ENCODE measurements at regions not wholly inside any gene's neighbourhood (a gene's known extent, or its start where the extent isn't known, plus 50 kb on each side); places are given as distances from the start of the nearest gene placed in this dataset.

- no peaks in the 10 kb centered on the region for H3K4me1 ChIP-seq
- intact Hi-C loops (cut with DNase I), result no loop called here
- H3K27me3 ChIP-seq (ENCODE audit: low read depth), result no peaks in the 10 kb centered on the region
- no peaks in the 10 kb centered on the region for H3K9me3 ChIP-seq
- no peaks in the 10 kb centered on the region for H3K36me3 ChIP-seq
- DNase-seq, result no peak
- no peak for ATAC-seq
- H3K27ac ChIP-seq, result no peak overlapping the region
- TF ChIP-seq, protein P1, sequence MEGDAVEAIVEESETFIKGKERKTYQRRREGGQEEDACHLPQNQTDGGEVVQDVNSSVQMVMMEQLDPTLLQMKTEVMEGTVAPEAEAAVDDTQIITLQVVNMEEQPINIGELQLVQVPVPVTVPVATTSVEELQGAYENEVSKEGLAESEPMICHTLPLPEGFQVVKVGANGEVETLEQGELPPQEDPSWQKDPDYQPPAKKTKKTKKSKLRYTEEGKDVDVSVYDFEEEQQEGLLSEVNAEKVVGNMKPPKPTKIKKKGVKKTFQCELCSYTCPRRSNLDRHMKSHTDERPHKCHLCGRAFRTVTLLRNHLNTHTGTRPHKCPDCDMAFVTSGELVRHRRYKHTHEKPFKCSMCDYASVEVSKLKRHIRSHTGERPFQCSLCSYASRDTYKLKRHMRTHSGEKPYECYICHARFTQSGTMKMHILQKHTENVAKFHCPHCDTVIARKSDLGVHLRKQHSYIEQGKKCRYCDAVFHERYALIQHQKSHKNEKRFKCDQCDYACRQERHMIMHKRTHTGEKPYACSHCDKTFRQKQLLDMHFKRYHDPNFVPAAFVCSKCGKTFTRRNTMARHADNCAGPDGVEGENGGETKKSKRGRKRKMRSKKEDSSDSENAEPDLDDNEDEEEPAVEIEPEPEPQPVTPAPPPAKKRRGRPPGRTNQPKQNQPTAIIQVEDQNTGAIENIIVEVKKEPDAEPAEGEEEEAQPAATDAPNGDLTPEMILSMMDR (IDR thresholded peaks at IDR 0.05), result no peak
- H3K4me3 ChIP-seq, result no peak overlapping the region
These were observed 377.2 kb upstream of the LRATD1 start for GRCh38 chr2:14255135-14255820.

DNA sequence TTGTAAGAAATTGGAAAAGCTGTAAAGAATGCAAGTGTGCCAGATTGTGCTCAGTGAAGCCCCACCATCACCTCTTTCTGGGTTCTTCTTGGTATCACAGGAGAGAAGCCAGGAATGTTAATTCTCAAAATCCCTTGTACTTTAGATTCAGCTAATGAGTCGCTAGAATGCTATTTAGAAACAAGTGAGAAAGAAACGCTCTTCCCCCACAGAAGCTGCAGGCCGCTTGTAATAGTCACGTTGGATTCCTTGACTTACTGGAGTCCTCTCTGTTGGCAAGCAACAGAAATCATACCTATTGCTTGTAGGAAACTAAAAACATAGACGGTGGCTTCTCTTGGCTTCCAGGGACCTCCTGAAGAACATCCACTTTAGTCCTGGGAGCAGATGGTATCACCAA is 375.6 kb upstream of the LRATD1 start:
- DNase-seq, result no peak
- Histone ChIP-seq H3K9me3 (no peaks in the 10 kb centered on the region), H3K4me3 (no peak overlapping the region), H3K27ac (no peak overlapping the region), H3K27me3 (ENCODE audit: low read depth) (no peaks in the 10 kb centered on the region), H3K4me1 (no peaks in the 10 kb centered on the region), H3K36me3 (no peaks in the 10 kb centered on the region)
- TF ChIP-seq, protein P1 (IDR thresholded peaks at IDR 0.05), result no peak
- intact Hi-C loops (cut with DNase I), result no loop called here
- no peak for ATAC-seq

DNA sequence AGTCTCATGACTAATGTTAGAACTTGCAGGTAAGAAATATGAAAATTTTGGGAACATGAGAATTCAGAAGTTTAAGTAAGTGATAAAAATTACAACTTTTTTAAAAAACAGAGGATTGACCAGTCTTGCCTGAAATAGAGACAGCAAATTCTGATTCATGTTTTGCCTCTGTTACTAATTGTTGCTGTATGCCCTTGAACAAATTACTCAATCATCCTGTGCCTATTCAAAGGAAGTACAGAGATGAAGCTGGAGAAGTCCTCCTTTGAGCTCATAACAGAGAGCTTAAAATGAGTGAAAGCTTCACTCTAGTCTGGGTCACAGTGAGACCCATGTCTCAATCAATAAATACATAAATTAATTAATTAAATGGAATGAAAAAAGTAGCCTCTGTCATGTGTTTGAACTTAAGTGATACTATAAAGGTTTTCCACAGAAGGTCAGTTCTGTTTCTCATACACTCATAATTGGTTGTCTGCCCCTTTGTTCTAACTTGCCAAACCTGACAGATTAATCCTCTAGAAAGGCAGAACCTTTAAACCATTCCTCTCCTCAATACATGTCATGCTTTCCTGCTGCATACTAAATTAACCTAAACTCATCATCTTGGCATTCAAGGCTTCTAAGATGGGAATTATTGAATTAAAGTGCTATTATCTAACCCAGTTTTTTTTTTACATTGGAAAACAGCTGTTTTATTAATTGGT is 374.6 kb upstream of the LRATD1 start:
- intact Hi-C loops (cut with DNase I), result no loop called here
- Histone ChIP-seq H3K27me3 (ENCODE audit: low read depth) (no peaks in the 10 kb centered on the region), H3K27ac (no peak overlapping the region), H3K36me3 (no peaks in the 10 kb centered on the region), H3K4me1 (no peaks in the 10 kb centered on the region), H3K4me3 (no peak overlapping the region), H3K9me3 (no peaks in the 10 kb centered on the region)
- TF ChIP-seq, protein P1 (IDR thresholded peaks at IDR 0.05), result no peak
- DNase-seq (no peak), ATAC-seq (no peak)

DNA sequence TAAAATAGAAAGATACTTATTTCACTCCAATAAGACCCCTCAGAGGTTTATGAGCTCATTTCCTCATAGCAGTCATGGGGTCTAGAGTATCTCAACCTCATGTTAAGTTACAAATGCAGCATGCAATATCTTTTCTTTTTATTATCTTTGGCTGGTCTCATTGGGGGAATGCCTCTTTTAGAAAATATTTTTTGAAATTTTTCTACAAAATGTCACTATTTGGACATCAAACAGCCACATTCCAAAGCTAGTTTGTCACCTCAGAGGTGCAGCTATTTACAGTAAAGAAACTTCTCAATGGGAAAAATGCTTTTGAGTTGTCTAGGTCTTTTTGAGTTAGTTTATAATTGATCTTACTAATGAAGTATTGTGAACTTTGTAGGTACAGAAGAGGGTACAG is 370.7 kb upstream of the LRATD1 start:
- intact Hi-C loops (cut with DNase I), result no loop called here

DNA sequence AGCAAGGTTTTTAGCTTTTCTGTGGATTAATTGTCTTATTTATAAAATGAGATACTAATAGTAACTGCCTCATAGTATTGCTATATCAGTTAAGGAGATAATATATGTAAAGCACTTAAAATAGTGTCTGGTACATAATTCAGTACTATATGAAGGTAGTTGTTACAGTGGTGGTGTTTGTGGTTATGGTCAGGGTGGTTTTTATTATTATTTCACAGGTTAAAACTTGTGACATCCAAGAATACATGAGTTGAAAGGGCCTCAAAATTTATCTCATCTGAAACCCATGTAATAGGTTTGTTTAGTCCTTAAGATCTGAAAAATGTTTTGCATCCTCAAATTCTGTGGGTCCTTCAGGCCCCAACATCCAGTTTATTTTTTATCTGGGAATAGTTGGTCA is 369.5 kb upstream of the LRATD1 start:
- no peak for ATAC-seq
- Histone ChIP-seq H3K4me3 (no peak overlapping the region), H3K36me3 (no peaks in the 10 kb centered on the region), H3K9me3 (no peaks in the 10 kb centered on the region), H3K27me3 (ENCODE audit: low read depth) (no peaks in the 10 kb centered on the region), H3K27ac (no peak overlapping the region), H3K4me1 (no peaks in the 10 kb centered on the region)
- intact Hi-C loops (cut with DNase I), result no loop called here
- TF ChIP-seq, protein P1 (IDR thresholded peaks at IDR 0.05), result no peak
- DNase-seq, result no peak

More for the DNA sequence above, 370.7 kb upstream of the LRATD1 start:
- H3K27me3 ChIP-seq (ENCODE audit: low read depth), result no peaks in the 10 kb centered on the region
- no peak overlapping the region for H3K27ac ChIP-seq
- DNase-seq, result no peak
- TF ChIP-seq, protein P1 (IDR thresholded peaks at IDR 0.05), result no peak
- H3K36me3 ChIP-seq, result no peaks in the 10 kb centered on the region
- no peaks in the 10 kb centered on the region for H3K4me1 ChIP-seq
- no peak for ATAC-seq
- H3K4me3 ChIP-seq, result no peak overlapping the region
- no peaks in the 10 kb centered on the region for H3K9me3 ChIP-seq

All from lower lobe of right lung (tissue), 2 donors.